Parathyroid adenoma (tissue), 2 donors: ENCODE measurements at regions not wholly inside any gene's neighbourhood (a gene's known extent, or its start where the extent isn't known, plus 50 kb on each side); places are given as distances from the start of the nearest gene placed in this dataset.
"Not testable (repeated sequence)": the region's sequence is repeated elsewhere in the genome, so short reads cannot be mapped to it uniquely, and the experiment has no call there.

Experiments
- H2AFZ ChIP-seq: fragments of 300-600 bp; sonication (generic); one replicate; pipeline ENCODE4 v1.7.0; 2017; ENCODE audit warnings: antibody characterized with exemption, mild to moderate bottlenecking
- H3K27ac ChIP-seq: fragments of 300-600 bp; sonication (generic); one replicate; pipeline ENCODE4 v1.7.0; 2017
- H3K27me3 ChIP-seq: fragments of 300-600 bp; sonication (generic); one replicate; pipeline ENCODE4 v1.7.0; 2017; ENCODE audit warnings: low read length; ENCODE audit not compliant: control insufficient read depth, insufficient read depth
- H3K36me3 ChIP-seq: fragments of 300-600 bp; sonication (generic); one replicate; pipeline ENCODE4 v1.7.0; 2017; ENCODE audit warnings: low read length; ENCODE audit not compliant: control insufficient read depth, insufficient read depth
- H3K4me1 ChIP-seq: fragments of 300-600 bp; sonication (generic); one replicate; pipeline ENCODE4 v1.7.0; 2017; ENCODE audit warnings: control low read depth
- H3K4me2 ChIP-seq: fragments of 300-600 bp; sonication (generic); one replicate; pipeline ENCODE4 v1.7.0; 2017; ENCODE audit warnings: low read length
- H3K4me3 ChIP-seq: fragments of 300-600 bp; sonication (generic); one replicate; pipeline ENCODE4 v1.7.0; 2017; ENCODE audit warnings: low read depth, low read length
- H3K79me2 ChIP-seq: fragments of 300-600 bp; sonication (generic); one replicate; pipeline ENCODE4 v1.7.0; 2017; ENCODE audit warnings: control low read depth
- H3K9ac ChIP-seq: fragments of 300-600 bp; sonication (generic); one replicate; pipeline ENCODE4 v1.7.0; 2017; ENCODE audit warnings: mild to moderate bottlenecking
- H3K9me3 ChIP-seq: fragments of 300-600 bp; sonication (generic); one replicate; pipeline ENCODE4 v1.7.0; 2017; ENCODE audit warnings: low read length; ENCODE audit not compliant: control insufficient read depth
- TF ChIP-seq, protein P1 (sequence below): fragments of 300-600 bp; sonication (generic); IDR thresholded peaks from one replicate; pipeline ENCODE4 v1.7.0; 2017; ENCODE audit warnings: antibody characterized with exemption, mild to moderate bottlenecking
- donor health status: primary hyperparathyroidism.

DNA sequence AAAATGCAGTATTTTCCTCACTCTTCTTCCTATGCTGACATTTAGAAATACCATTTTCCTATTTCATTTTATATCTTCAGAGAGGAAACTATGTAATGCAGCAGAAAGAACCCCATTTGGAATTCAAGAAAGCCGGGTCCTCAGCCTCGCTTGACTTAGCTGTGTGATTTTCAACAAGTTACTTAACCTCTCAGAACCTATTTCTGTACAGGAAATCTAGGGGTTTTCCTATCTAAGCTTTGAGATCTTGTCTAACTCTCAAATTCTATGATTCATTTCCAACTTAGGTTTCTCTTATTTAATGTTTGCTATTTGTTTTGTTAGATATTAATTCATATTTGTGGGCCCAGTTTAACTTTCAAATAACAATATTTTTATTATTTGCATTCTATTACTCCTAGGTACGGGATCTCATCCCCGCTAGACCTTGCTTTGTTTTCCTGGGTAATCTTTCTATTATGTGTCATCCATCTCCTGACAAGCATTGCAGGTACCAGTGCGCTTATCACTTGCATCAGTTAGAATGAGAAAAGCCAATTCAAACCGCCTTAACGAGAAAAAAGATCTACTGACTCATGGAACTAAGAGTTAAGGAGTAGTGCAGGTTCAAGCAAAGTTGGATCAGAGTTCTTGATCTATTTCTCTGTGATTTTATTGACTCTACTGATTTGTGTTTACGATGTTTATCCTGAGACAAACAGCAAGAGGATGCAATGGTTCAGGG is 70.6 kb upstream of the BHLHE40 start:
- Histone ChIP-seq H3K27me3 (no peaks in the 10 kb centered on the region), H3K27ac (no peak overlapping the region), H3K79me2 (no peaks in the 10 kb centered on the region), H3K9ac (no peak overlapping the region), H3K4me3 (peak overlapping the region; percentile 4), H3K4me1 (peaks cover 20% of the 10 kb centered on the region), H3K4me2 (peak overlapping the region; percentile 18), H3K36me3 (no peaks in the 10 kb centered on the region), H3K9me3 (no peaks in the 10 kb centered on the region), H2AFZ (no peak overlapping the region)
- TF ChIP-seq, protein P1, sequence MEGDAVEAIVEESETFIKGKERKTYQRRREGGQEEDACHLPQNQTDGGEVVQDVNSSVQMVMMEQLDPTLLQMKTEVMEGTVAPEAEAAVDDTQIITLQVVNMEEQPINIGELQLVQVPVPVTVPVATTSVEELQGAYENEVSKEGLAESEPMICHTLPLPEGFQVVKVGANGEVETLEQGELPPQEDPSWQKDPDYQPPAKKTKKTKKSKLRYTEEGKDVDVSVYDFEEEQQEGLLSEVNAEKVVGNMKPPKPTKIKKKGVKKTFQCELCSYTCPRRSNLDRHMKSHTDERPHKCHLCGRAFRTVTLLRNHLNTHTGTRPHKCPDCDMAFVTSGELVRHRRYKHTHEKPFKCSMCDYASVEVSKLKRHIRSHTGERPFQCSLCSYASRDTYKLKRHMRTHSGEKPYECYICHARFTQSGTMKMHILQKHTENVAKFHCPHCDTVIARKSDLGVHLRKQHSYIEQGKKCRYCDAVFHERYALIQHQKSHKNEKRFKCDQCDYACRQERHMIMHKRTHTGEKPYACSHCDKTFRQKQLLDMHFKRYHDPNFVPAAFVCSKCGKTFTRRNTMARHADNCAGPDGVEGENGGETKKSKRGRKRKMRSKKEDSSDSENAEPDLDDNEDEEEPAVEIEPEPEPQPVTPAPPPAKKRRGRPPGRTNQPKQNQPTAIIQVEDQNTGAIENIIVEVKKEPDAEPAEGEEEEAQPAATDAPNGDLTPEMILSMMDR = no peak

DNA sequence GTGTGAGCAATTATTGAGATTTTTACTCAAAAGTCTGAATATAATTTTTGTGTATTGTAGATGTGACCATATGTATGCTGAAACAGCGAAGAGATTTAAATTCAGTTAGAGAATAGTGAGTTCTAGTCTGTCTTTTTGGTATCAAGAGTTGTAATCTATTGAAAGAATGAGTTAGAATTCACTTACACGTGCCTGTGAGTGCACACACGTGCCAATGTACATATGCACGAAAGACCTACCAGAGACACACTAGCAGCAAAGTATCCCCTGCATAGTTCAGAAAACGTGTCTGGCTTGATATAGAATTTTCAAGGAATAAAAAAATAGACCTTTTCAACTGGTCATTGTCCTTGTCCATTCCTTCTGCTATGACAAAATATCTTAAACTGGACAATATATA is 64.8 kb upstream of the BHLHE40 start:
- TF ChIP-seq, protein P1 = no peak
- H3K9ac ChIP-seq = no peak overlapping the region
- no peak overlapping the region for H3K27ac ChIP-seq
- no peak overlapping the region for H2AFZ ChIP-seq
- no peaks in the 10 kb centered on the region for H3K4me1 ChIP-seq
- no peaks in the 10 kb centered on the region for H3K27me3 ChIP-seq
- no peak overlapping the region for H3K4me2 ChIP-seq
- H3K4me3 ChIP-seq = no peak overlapping the region
- H3K9me3 ChIP-seq = no peaks in the 10 kb centered on the region
- H3K79me2 ChIP-seq = no peaks in the 10 kb centered on the region
- no peaks in the 10 kb centered on the region for H3K36me3 ChIP-seq

DNA sequence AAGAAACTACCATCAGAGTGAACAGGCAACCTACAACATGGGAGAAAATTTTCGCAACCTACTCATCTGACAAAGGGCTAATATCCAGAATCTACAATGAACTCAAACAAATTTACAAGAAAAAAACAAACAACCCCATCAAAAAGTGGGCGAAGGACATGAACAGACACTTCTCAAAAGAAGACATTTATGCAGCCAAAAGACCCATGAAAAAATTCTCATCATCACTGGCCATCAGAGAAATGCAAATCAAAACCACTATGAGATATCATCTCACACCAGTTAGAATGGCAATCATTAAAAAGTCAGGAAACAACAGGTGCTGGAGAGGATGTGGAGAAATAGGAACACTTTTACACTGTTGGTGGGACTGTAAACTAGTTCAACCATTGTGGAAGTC is 57.6 kb upstream of the BHLHE40 start:
- not testable (repeated sequence) for H3K79me2 ChIP-seq, H3K4me1 ChIP-seq, H3K36me3 ChIP-seq, H3K27me3 ChIP-seq, H3K9ac ChIP-seq, H3K27ac ChIP-seq, H2AFZ ChIP-seq, H3K9me3 ChIP-seq, H3K4me3 ChIP-seq, H3K4me2 ChIP-seq

DNA sequence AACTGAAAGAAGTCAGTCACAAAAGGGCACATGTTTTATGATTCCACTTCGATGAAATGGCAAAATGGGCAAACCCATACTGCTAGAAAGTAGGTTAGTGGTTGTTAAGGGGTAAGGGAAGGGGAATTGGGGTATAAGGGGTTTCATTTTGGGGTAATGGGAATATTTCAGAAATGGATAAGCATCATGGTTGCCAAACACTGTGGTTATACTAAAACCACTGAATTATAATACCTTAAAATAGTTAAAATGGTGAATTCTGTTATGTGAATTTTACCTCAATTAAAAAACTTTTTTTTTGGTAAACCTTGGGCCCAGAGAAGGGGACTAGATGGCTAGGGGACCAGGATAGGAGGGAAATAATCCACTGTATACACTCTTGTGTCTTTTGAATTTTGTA is 52.3 kb upstream of the BHLHE40 start:
- TF ChIP-seq, protein P1 = no peak

DNA sequence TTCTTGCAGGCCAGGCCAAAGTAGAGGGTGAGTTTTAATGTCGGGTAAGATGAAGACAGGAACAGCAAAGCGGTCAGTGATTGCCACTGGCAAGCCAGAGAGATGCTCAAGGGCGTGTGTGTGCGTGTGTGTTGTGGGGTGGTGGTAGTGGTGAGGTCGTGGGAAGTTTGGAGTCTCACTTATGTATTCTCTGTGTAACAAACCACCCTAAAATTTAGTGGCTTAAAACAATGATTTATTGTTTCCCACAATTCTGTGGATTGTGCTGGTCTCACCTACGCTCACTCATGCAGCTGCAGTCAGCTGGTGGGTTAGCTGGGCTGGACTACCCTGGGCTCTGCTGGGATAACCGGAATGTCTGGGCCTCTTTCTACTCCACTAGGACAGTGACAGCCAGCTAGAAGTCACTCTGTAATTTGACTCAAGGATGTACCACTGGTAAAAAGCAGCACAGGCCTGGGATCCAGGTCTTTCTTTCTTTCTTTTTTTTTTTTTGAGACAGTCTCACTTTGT is 50.9 kb upstream of the BHLHE40 start:
- Histone ChIP-seq H3K27ac (no peak overlapping the region), H2AFZ (no peak overlapping the region), H3K79me2 (no peaks in the 10 kb centered on the region), H3K36me3 (no peaks in the 10 kb centered on the region), H3K4me2 (no peak overlapping the region), H3K4me1 (no peaks in the 10 kb centered on the region), H3K9ac (no peak overlapping the region), H3K27me3 (no peaks in the 10 kb centered on the region), H3K9me3 (no peaks in the 10 kb centered on the region), H3K4me3 (no peak overlapping the region)
- TF ChIP-seq, protein P1 = no peak

More for the DNA sequence above, 52.3 kb upstream of the BHLHE40 start:
- no peaks in the 10 kb centered on the region for H3K27me3 ChIP-seq
- no peaks in the 10 kb centered on the region for H3K4me1 ChIP-seq
- H2AFZ ChIP-seq = no peak overlapping the region
- H3K27ac ChIP-seq = no peak overlapping the region
- H3K4me2 ChIP-seq = no peak overlapping the region
- H3K9ac ChIP-seq = no peak overlapping the region
- no peaks in the 10 kb centered on the region for H3K9me3 ChIP-seq
- no peaks in the 10 kb centered on the region for H3K36me3 ChIP-seq
- H3K4me3 ChIP-seq = no peak overlapping the region
- H3K79me2 ChIP-seq = no peaks in the 10 kb centered on the region
